Colonic mucosa (tissue), 4 donors: ENCODE measurements at regions not wholly inside any gene's neighbourhood (a gene's known extent, or its start where the extent isn't known, plus 50 kb on each side); places are given as distances from the start of the nearest gene placed in this dataset.

Source experiments
- DNase-seq: peaks from one replicate; pipeline ENCODE4 v3.0.0-alpha.2; 2020
- H3K27ac ChIP-seq: fragments of 200-600 bp; one replicate; pipeline ENCODE4 v1.8.0; 2021
- H3K27me3 ChIP-seq: fragments of 200-600 bp; one replicate; pipeline ENCODE4 v1.8.0; 2021
- H3K36me3 ChIP-seq: fragments of 200-600 bp; one replicate; pipeline ENCODE4 v1.8.0; 2021
- H3K4me1 ChIP-seq: fragments of 200-600 bp; one replicate; pipeline ENCODE4 v1.8.0; 2021; ENCODE audit warnings: mild to moderate bottlenecking
- H3K4me3 ChIP-seq: fragments of 200-600 bp; one replicate; pipeline ENCODE4 v1.8.0; 2021
- H3K9ac ChIP-seq, 2 donors: one replicate each; pipeline ENCODE4 v1.7.0; 2013; ENCODE audit warnings: control low read depth in 2 of 2, low read depth in 2 of 2, low read length in 2 of 2
- H3K9me3 ChIP-seq: fragments of 200-600 bp; one replicate; pipeline ENCODE4 v1.8.0; 2021
- CTCF ChIP-seq: fragments of 200-600 bp; IDR thresholded peaks from one replicate; pipeline ENCODE4 v1.8.0; 2022; ENCODE audit warnings: antibody characterized with exemption, mild to moderate bottlenecking
- intact Hi-C: fragments of 100-400 bp; cut with DNase I; formaldehyde crosslinking; loops from one replicate; pipeline ENCODE4 v1.14.1; 2022
- donor health status: healthy.
- donor health status: DM: no; HTN: no; CAD: no.
- donor health status: DM: no; HTN: no; CAD: no.

GRCh38 chr4:100117750-100118149, 72.5 kb downstream of the DDIT4L start:
- Histone ChIP-seq H3K27me3 (no peaks in the 10 kb centered on the region), H3K9me3 (no peaks in the 10 kb centered on the region), H3K4me1 (no peaks in the 10 kb centered on the region), H3K4me3 (no peak overlapping the region), H3K9ac (no peak overlapping the region), H3K36me3 (no peaks in the 10 kb centered on the region), H3K27ac (no peak overlapping the region)
- intact Hi-C loops: no loop called here
- DNase-seq: no peak
- TF ChIP-seq CTCF: no peak

- Histone ChIP-seq H3K4me1 (no peaks in the 10 kb centered on the region), H3K36me3 (no peaks in the 10 kb centered on the region), H3K27ac (no peak overlapping the region), H3K9me3 (no peaks in the 10 kb centered on the region), H3K4me3 (no peak overlapping the region), H3K27me3 (no peaks in the 10 kb centered on the region), H3K9ac (no peak overlapping the region)
- DNase-seq: no peak
- intact Hi-C loops: no loop called here
- no peak for TF ChIP-seq CTCF
Measured at GRCh38 chr4:100114909-100115308, 75.4 kb downstream of the DDIT4L start.

GRCh38 chr4:100113732-100114131, 76.5 kb downstream of the DDIT4L start:
- TF ChIP-seq CTCF: no peak
- no peak for DNase-seq
- Histone ChIP-seq H3K9ac (no peak overlapping the region), H3K27ac (no peak overlapping the region), H3K9me3 (no peaks in the 10 kb centered on the region), H3K27me3 (no peaks in the 10 kb centered on the region), H3K4me3 (no peak overlapping the region), H3K36me3 (no peaks in the 10 kb centered on the region), H3K4me1 (no peaks in the 10 kb centered on the region)
- intact Hi-C loops: no loop called here

- no peak for DNase-seq
- no peak for TF ChIP-seq CTCF
- Histone ChIP-seq H3K36me3 (no peaks in the 10 kb centered on the region), H3K4me1 (no peaks in the 10 kb centered on the region), H3K27me3 (no peaks in the 10 kb centered on the region), H3K9ac (no peak overlapping the region), H3K9me3 (no peaks in the 10 kb centered on the region), H3K4me3 (no peak overlapping the region), H3K27ac (no peak overlapping the region)
- intact Hi-C loops: no loop called here
Measured at GRCh38 chr4:100113096-100113495, 77.2 kb downstream of the DDIT4L start.

DNA sequence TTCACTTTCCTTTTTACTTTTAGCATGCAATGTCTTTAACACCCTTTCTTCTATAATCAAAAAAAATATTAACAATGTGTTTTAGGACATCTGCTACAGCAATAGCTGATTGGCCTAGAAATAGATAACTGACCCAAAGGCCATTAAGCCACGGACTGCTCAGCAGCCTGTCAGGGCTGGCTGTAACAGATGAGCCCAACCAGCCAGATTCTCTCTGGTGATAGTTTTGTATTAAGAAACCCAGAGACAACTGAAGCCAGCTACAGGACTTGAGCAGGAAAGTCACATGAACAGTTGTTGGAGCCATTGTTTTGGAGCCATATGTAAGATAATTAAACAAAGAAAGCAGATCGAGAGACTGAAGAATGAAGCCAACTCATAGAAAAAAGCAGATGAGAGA, 80.3 kb downstream of the DDIT4L start:
- Histone ChIP-seq H3K27ac (no peak overlapping the region), H3K4me3 (no peak overlapping the region), H3K36me3 (no peaks in the 10 kb centered on the region), H3K27me3 (no peaks in the 10 kb centered on the region), H3K4me1 (no peaks in the 10 kb centered on the region), H3K9ac (no peak overlapping the region), H3K9me3 (no peaks in the 10 kb centered on the region)
- intact Hi-C loops: no loop called here
- no peak for TF ChIP-seq CTCF
- no peak for DNase-seq

DNA sequence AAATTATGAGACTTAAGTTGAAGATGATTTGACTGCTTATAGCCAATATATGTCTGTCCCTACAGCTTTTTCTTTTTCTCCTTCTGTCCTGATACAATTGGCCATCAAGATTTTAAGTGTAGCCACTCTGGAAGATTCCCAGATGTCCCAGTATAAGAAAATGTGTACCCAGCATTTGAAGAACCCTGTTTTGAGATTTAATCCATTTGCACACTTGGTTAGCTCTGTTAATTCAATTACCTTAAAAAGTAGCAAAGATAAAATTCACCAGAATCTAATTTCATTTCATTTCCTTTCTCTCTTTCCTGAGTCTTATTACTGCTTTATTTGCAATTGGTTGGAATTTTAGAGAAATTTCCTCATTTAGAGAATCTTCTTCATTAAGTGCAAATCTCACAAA, 81.4 kb downstream of the DDIT4L start:
- no peak overlapping the region for H3K4me3 ChIP-seq
- intact Hi-C loops: no loop called here
- no peak for DNase-seq
- H3K9me3 ChIP-seq: no peaks in the 10 kb centered on the region
- no peak for TF ChIP-seq CTCF
- no peak overlapping the region for H3K9ac ChIP-seq
- no peak overlapping the region for H3K27ac ChIP-seq
- no peaks in the 10 kb centered on the region for H3K36me3 ChIP-seq
- no peaks in the 10 kb centered on the region for H3K27me3 ChIP-seq
- no peaks in the 10 kb centered on the region for H3K4me1 ChIP-seq
